ENCODE measurements at regions not wholly inside any gene's neighbourhood (a gene's known extent, or its start where the extent isn't known, plus 50 kb on each side); places are given as distances from the start of the nearest gene placed in this dataset.

DNA sequence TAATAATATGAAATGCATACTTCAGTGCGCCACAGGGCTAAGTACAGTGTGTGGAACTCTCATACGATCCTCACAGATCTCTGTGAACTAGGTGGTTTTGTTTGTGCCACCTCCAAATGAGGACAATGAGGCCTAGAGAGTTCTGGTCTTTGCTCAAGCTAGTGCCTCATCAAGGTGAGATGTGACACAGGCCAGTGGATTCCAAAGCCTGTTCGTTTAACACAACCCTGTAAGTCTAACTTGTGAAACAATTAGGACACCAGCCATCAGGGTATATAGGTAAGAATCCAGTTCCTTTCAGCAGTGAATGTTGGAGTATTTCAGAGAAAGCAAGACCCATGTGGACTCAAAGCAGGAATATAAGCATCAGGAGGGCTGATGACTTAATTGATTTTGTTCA lies 130.7 kb upstream of the GAS1 start:
- TF ChIP-seq, protein P1, sequence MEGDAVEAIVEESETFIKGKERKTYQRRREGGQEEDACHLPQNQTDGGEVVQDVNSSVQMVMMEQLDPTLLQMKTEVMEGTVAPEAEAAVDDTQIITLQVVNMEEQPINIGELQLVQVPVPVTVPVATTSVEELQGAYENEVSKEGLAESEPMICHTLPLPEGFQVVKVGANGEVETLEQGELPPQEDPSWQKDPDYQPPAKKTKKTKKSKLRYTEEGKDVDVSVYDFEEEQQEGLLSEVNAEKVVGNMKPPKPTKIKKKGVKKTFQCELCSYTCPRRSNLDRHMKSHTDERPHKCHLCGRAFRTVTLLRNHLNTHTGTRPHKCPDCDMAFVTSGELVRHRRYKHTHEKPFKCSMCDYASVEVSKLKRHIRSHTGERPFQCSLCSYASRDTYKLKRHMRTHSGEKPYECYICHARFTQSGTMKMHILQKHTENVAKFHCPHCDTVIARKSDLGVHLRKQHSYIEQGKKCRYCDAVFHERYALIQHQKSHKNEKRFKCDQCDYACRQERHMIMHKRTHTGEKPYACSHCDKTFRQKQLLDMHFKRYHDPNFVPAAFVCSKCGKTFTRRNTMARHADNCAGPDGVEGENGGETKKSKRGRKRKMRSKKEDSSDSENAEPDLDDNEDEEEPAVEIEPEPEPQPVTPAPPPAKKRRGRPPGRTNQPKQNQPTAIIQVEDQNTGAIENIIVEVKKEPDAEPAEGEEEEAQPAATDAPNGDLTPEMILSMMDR (IDR thresholded peaks at IDR 0.05; ENCODE audit: low read depth, low read length, poor library complexity, severe bottlenecking), result no peak
- no peak for TF ChIP-seq EZH2phosphoT487 (IDR thresholded peaks at IDR 0.05; ENCODE audit: borderline replicate concordance, low read length)
- Histone ChIP-seq H4K20me1 (ENCODE audit: control insufficient read depth, insufficient read depth, low read depth, low read length) (no peaks in the 10 kb centered on the region), H3K27ac (ENCODE audit: low read depth, low read length) (no peak overlapping the region), H3K36me3 (ENCODE audit: control insufficient read depth, low read length) (no peaks in the 10 kb centered on the region), H3K4me3 (ENCODE audit: low read length) (no peak overlapping the region), H3K9me3 (ENCODE audit: control insufficient read depth, insufficient read depth, low read length) (no peaks in the 10 kb centered on the region), H3K9me2 (replicated peaks; ENCODE audit: control insufficient read depth, low read length) (no peaks in the 10 kb centered on the region), H3K4me1 (ENCODE audit: control insufficient read depth, low read length) (no peaks in the 10 kb centered on the region), H3K27me3 (ENCODE audit: control insufficient read depth, low read length) (no peaks in the 10 kb centered on the region), H3K79me2 (ENCODE audit: control insufficient read depth, low read length) (no peaks in the 10 kb centered on the region), H3K4me2 (ENCODE audit: low read length) (no peak overlapping the region), H3F3A (ENCODE audit: control insufficient read depth, insufficient read depth) (no peaks in the 10 kb centered on the region)

DNA sequence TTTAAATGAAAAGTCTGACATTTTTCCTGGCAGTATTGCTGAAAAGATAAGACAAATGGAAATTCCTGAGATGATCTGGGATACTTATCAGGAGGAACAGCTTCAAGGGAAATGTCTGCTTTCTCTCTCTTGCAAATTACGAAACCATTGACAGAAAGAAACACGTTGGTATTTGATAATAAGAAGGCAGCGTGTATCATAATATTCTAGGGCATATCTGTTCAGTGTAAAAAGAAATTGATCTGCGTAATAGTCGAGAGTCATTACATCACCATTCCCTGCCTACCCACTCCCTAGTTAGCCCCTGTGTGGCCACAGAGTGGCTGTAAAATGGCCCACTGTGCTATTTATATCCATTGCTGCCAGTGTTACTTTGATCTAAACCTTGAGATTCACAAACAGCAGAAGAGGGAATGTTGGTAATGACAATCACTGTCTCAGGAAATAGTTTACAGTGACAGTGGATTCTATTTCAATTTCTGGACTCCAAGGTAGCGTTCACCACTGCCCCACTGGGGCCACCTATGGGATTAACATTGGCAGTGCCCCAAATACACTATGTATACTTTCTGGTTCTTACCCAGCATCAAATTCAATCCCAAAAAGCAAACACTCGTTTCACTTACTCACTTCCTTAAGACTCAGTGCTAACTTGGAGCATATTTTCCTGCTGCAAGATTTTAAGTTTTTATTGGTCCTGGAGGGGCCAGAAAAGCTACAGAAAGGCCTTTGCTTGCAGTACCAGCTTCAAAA lies 133.4 kb upstream of the GAS1 start:
- no peak overlapping the region for H3K27ac ChIP-seq (ENCODE audit: low read depth, low read length)
- H3K79me2 ChIP-seq (ENCODE audit: control insufficient read depth, low read length), result no peaks in the 10 kb centered on the region
- H3K9me3 ChIP-seq (ENCODE audit: control insufficient read depth, insufficient read depth, low read length), result no peaks in the 10 kb centered on the region; the same call in 1 of the 2 replicates
- TF ChIP-seq EZH2phosphoT487 (IDR thresholded peaks at IDR 0.05; ENCODE audit: borderline replicate concordance, low read length), result no peak
- TF ChIP-seq, protein P1 (IDR thresholded peaks at IDR 0.05; ENCODE audit: low read depth, low read length, poor library complexity, severe bottlenecking), result no peak
- H3F3A ChIP-seq (ENCODE audit: control insufficient read depth, insufficient read depth), result no peaks in the 10 kb centered on the region
- no peaks in the 10 kb centered on the region for H3K9me2 ChIP-seq (replicated peaks; ENCODE audit: control insufficient read depth, low read length)
- H3K4me1 ChIP-seq (ENCODE audit: control insufficient read depth, low read length), result no peaks in the 10 kb centered on the region
- no peaks in the 10 kb centered on the region for H4K20me1 ChIP-seq (ENCODE audit: control insufficient read depth, insufficient read depth, low read depth, low read length)
- no peaks in the 10 kb centered on the region for H3K27me3 ChIP-seq (ENCODE audit: control insufficient read depth, low read length)
- H3K4me2 ChIP-seq (ENCODE audit: low read length), result no peak overlapping the region
- no peaks in the 10 kb centered on the region for H3K36me3 ChIP-seq (ENCODE audit: control insufficient read depth, low read length)
- no peak overlapping the region for H3K4me3 ChIP-seq (ENCODE audit: low read length)

DNA sequence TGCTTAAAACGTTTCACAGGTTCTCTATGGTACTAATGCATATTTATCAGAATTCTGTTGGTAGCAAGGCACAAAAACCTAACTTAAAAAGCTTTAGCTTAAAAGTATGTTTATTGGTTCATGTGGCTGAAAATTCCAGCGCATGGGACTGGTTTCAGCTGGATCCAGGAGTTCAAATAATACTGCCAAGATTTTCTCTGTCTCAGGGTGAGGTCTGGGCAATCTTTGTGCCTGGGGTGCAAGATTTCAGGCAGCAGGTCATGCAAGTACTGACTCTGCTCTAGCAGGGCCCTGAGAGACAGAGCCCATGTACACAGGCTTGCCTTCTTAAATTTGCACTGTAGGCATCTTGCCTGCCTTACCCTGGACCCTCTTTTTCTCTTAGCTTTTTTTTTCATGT lies 134.2 kb upstream of the GAS1 start:
- Histone ChIP-seq H3K9me3 (ENCODE audit: control insufficient read depth, insufficient read depth, low read length) (no peaks in the 10 kb centered on the region; the same call in 1 of the 2 replicates), H4K20me1 (ENCODE audit: control insufficient read depth, insufficient read depth, low read depth, low read length) (no peaks in the 10 kb centered on the region), H3K27me3 (ENCODE audit: control insufficient read depth, low read length) (no peaks in the 10 kb centered on the region), H3K4me3 (ENCODE audit: low read length) (no peak overlapping the region), H3K36me3 (ENCODE audit: control insufficient read depth, low read length) (no peaks in the 10 kb centered on the region), H3K27ac (ENCODE audit: low read depth, low read length) (no peak overlapping the region), H3K4me1 (ENCODE audit: control insufficient read depth, low read length) (no peaks in the 10 kb centered on the region), H3K4me2 (ENCODE audit: low read length) (no peak overlapping the region), H3F3A (ENCODE audit: control insufficient read depth, insufficient read depth) (no peaks in the 10 kb centered on the region), H3K79me2 (ENCODE audit: control insufficient read depth, low read length) (no peaks in the 10 kb centered on the region), H3K9me2 (replicated peaks; ENCODE audit: control insufficient read depth, low read length) (no peaks in the 10 kb centered on the region)
- no peak for TF ChIP-seq EZH2phosphoT487 (IDR thresholded peaks at IDR 0.05; ENCODE audit: borderline replicate concordance, low read length)
- TF ChIP-seq, protein P1 (IDR thresholded peaks at IDR 0.05; ENCODE audit: low read depth, low read length, poor library complexity, severe bottlenecking), result no peak

Measured in DOHH2 (cell line).